ENCODE measurements at regions not wholly inside any gene's neighbourhood (a gene's known extent, or its start where the extent isn't known, plus 50 kb on each side); places are given as distances from the start of the nearest gene placed in this dataset.
"Not testable (repeated sequence)": the region's sequence is repeated elsewhere in the genome, so short reads cannot be mapped to it uniquely, and the experiment has no call there.

GRCh38 chr7:109490607-109491006 lies 920.9 kb downstream of the DNAJB9 start:
- DNase-seq (ENCODE audit: extremely low read depth in 1 of 11, low read depth in 9 of 11, low spot score in 4 of 11), result not testable (repeated sequence)

- no peak for DNase-seq (ENCODE audit: extremely low read depth in 1 of 11, low read depth in 9 of 11, low spot score in 4 of 11)
Measured at GRCh38 chr7:109497053-109497452, 927.4 kb downstream of the DNAJB9 start.

- DNase-seq (ENCODE audit: extremely low read depth in 1 of 11, low read depth in 9 of 11, low spot score in 4 of 11), result no peak
Measured at GRCh38 chr7:109498131-109498530, 928.5 kb downstream of the DNAJB9 start.

- DNase-seq (ENCODE audit: extremely low read depth in 1 of 11, low read depth in 9 of 11, low spot score in 4 of 11), result no peak
Measured at GRCh38 chr7:109503421-109503820, 933.7 kb downstream of the DNAJB9 start.

GRCh38 chr7:109522585-109522984 lies 952.9 kb downstream of the DNAJB9 start:
- no peak for DNase-seq (ENCODE audit: extremely low read depth in 1 of 11, low read depth in 9 of 11, low spot score in 4 of 11)

GRCh38 chr7:109527833-109528232 lies 958.2 kb downstream of the DNAJB9 start:
- DNase-seq (ENCODE audit: extremely low read depth in 1 of 11, low read depth in 9 of 11, low spot score in 4 of 11), result no peak

- no peak for DNase-seq (ENCODE audit: extremely low read depth in 1 of 11, low read depth in 9 of 11, low spot score in 4 of 11)
Measured at GRCh38 chr7:109529712-109530111, 960.0 kb downstream of the DNAJB9 start.

- DNase-seq (ENCODE audit: extremely low read depth in 1 of 11, low read depth in 9 of 11, low spot score in 4 of 11), result no peak
Measured at GRCh38 chr7:109532262-109532992, 962.8 kb downstream of the DNAJB9 start.

GRCh38 chr7:109545686-109546085 lies 976.0 kb downstream of the DNAJB9 start:
- DNase-seq (ENCODE audit: extremely low read depth in 1 of 11, low read depth in 9 of 11, low spot score in 4 of 11), result no peak

GRCh38 chr7:109549471-109550193 lies 980.0 kb downstream of the DNAJB9 start:
- no peak for DNase-seq (ENCODE audit: extremely low read depth in 1 of 11, low read depth in 9 of 11, low spot score in 4 of 11)

- DNase-seq (ENCODE audit: extremely low read depth in 1 of 11, low read depth in 9 of 11, low spot score in 4 of 11), result no peak
Measured at GRCh38 chr7:109552017-109552416, 982.3 kb downstream of the DNAJB9 start.

- DNase-seq (ENCODE audit: extremely low read depth in 1 of 11, low read depth in 9 of 11, low spot score in 4 of 11), result no peak
Measured at GRCh38 chr7:109577265-109577664, 1007.6 kb downstream of the DNAJB9 start.

GRCh38 chr7:109579901-109580300 lies 1010.2 kb downstream of the DNAJB9 start:
- DNase-seq (ENCODE audit: extremely low read depth in 1 of 11, low read depth in 9 of 11, low spot score in 4 of 11), result no peak

GRCh38 chr7:109582211-109582610 lies 1012.5 kb downstream of the DNAJB9 start:
- DNase-seq (ENCODE audit: extremely low read depth in 1 of 11, low read depth in 9 of 11, low spot score in 4 of 11), result no peak

GRCh38 chr7:109596948-109597347 lies 1027.3 kb downstream of the DNAJB9 start:
- not testable (repeated sequence) for DNase-seq (ENCODE audit: extremely low read depth in 1 of 11, low read depth in 9 of 11, low spot score in 4 of 11)

GRCh38 chr7:109611656-109612055 lies 1042.0 kb downstream of the DNAJB9 start:
- no peak for DNase-seq (ENCODE audit: extremely low read depth in 1 of 11, low read depth in 9 of 11, low spot score in 4 of 11)

- no peak for DNase-seq (ENCODE audit: extremely low read depth in 1 of 11, low read depth in 9 of 11, low spot score in 4 of 11)
Measured at GRCh38 chr7:109616551-109617069, 1046.9 kb downstream of the DNAJB9 start.

GRCh38 chr7:109622320-109622719 lies 1052.6 kb downstream of the DNAJB9 start:
- DNase-seq (ENCODE audit: extremely low read depth in 1 of 11, low read depth in 9 of 11, low spot score in 4 of 11), result no peak

GRCh38 chr7:109632890-109633289 lies 1063.2 kb downstream of the DNAJB9 start:
- not testable (repeated sequence) for DNase-seq (ENCODE audit: extremely low read depth in 1 of 11, low read depth in 9 of 11, low spot score in 4 of 11)

- DNase-seq (ENCODE audit: extremely low read depth in 1 of 11, low read depth in 9 of 11, low spot score in 4 of 11), result no peak
Measured at GRCh38 chr7:109635374-109635773, 1065.7 kb downstream of the DNAJB9 start.
